K562 (cell line): ENCODE measurements at regions not wholly inside any gene's neighbourhood (a gene's known extent, or its start where the extent isn't known, plus 50 kb on each side); places are given as distances from the start of the nearest gene placed in this dataset.
A peak's percentile ranks its signal among the peaks of the same experiment; 100 is the strongest.

ENCODE experiments used
- ATAC-seq: fragments of 200-7000 bp; cut with Tn5 transposase; 3 replicates; pipeline ENCODE4 v1.9.1; 2020; ENCODE audit warnings: moderate library complexity
- BruUV-seq: library from RNA; stranded (reverse); fragments of 400-500 nt; replicated peaks from 2 replicates; lab custom pipeline; 2021; lab: Mats Ljungman, UMichigan
- CTCF ChIA-PET: fragments of 300-600 bp; formaldehyde crosslinking; extraction: SDS; loops from one replicate; lab custom pipeline; 2021; ENCODE audit warnings: low intra/inter-chr PET ratio; lab: Yijun Ruan, JAX
- POLR2A ChIA-PET: fragments of 300-600, 350-650 bp; sonication (Branson Sonifier 250); formaldehyde crosslinking; extraction: SDS; loops from one replicate; lab custom pipeline; 2021; ENCODE audit warnings: antibody characterized with exemption, inconsistent platforms; lab: Yijun Ruan, JAX
- DNase-seq, 4 experiments: peaks; one replicate each; pipeline versions ENCODE4 v3.0.0 to v3.0.0-alpha.2; 2011 to 2018; ENCODE audit warnings: low spot score in 3 of 4, mixed read lengths in 3 of 4; ENCODE audit errors: extremely low read depth in 1 of 4
- FAIRE-seq: peaks from 2 replicates; lab custom pipeline; 2011; peaks lifted over from hg19 to GRCh38; lab: Jason Lieb, UNC
- H2AFZ ChIP-seq: 2 replicates; pipeline ENCODE4 v1.6.0; 2011; ENCODE audit warnings: low read depth, low read length, control low read depth, inconsistent platforms
- H3K27ac ChIP-seq: fragments of 200-600 bp; 3 replicates; pipeline ENCODE4 v1.8.0; 2011; ENCODE audit warnings: low read depth, mild to moderate bottlenecking, control low read depth, inconsistent platforms, low read length, moderate library complexity, mixed read lengths; ENCODE audit errors: extremely low read depth
- H3K27me3 ChIP-seq, 2 experiments: fragments of 300-600 bp in 1 of 2; 2 replicates in 1 of 2; 3 replicates in 1 of 2; pipeline versions ENCODE4 v1.6.0 to v1.8.0; 2011; ENCODE audit warnings: inconsistent platforms in 2 of 2, low read length in 2 of 2, mild to moderate bottlenecking in 1 of 2, mixed read lengths in 1 of 2, moderate library complexity in 1 of 2; ENCODE audit not compliant: control insufficient read depth in 2 of 2, insufficient read depth in 2 of 2
- H3K36me3 ChIP-seq: fragments of 300-600 bp; 3 replicates; pipeline ENCODE4 v1.8.0; 2011; ENCODE audit warnings: mild to moderate bottlenecking, low read length, inconsistent platforms; ENCODE audit not compliant: control insufficient read depth, insufficient read depth
- H3K4me1 ChIP-seq, 2 experiments: fragments of 200-600 bp in 1 of 2; replicated peaks in 1 of 2; 2 replicates in 1 of 2; 3 replicates in 1 of 2; pipeline versions ENCODE4 v1.5.1 to v1.8.0; 2011; ENCODE audit warnings: inconsistent platforms in 2 of 2, low read length in 2 of 2, mild to moderate bottlenecking in 1 of 2, mixed read lengths in 1 of 2, moderate library complexity in 1 of 2; ENCODE audit not compliant: control insufficient read depth in 2 of 2, insufficient read depth in 2 of 2
- H3K4me2 ChIP-seq: 2 replicates; pipeline ENCODE4 v1.6.1; 2011; ENCODE audit warnings: low read length, control low read depth, inconsistent platforms, mixed read lengths; ENCODE audit not compliant: insufficient read depth
- H3K4me3 ChIP-seq: fragments of 200-600 bp; sonication (generic), shearing (Covaris generic); 2 replicates; pipeline ENCODE4 v1.5.1; 2016; ENCODE audit warnings: control low read depth, inconsistent platforms
- H3K79me2 ChIP-seq: fragments of 200-600 bp; 3 replicates; pipeline ENCODE4 v1.8.0; 2011; ENCODE audit warnings: low read length, inconsistent platforms; ENCODE audit not compliant: control insufficient read depth, insufficient read depth
- H3K9ac ChIP-seq, 2 experiments: 2 replicates each; pipeline versions ENCODE4 v1.6.0 to v1.6.1; 2011; ENCODE audit warnings: low read depth in 2 of 2, low read length in 2 of 2, control low read depth in 1 of 2, inconsistent platforms in 1 of 2, mild to moderate bottlenecking in 1 of 2, mixed read lengths in 1 of 2; ENCODE audit not compliant: insufficient read depth in 1 of 2
- H3K9me1 ChIP-seq: one replicate; pipeline ENCODE4 v1.6.0; 2011; ENCODE audit warnings: inconsistent platforms, mild to moderate bottlenecking, low read length, moderate library complexity; ENCODE audit not compliant: control insufficient read depth, insufficient read depth
- H3K9me3 ChIP-seq: replicated peaks from 2 replicates; pipeline ENCODE4 v1.5.1; 2011; ENCODE audit warnings: low read depth, low read length, inconsistent platforms; ENCODE audit not compliant: control insufficient read depth, insufficient read depth
- H4K20me1 ChIP-seq: replicated peaks from 2 replicates; pipeline ENCODE4 v1.6.1; 2011; ENCODE audit warnings: low read length, inconsistent platforms, mixed read lengths; ENCODE audit not compliant: control insufficient read depth, insufficient read depth
- CBFA2T3 ChIP-seq: fragments of 450-650 bp; IDR thresholded peaks from 2 replicates; pipeline ENCODE4 v1.6.1; 2017
- MAZ ChIP-seq, 2 experiments: fragments of 450-650 bp in 1 of 2; sonication (generic) in 1 of 2; formaldehyde crosslinking; IDR thresholded peaks in 1 of 2; conservative IDR thresholded peaks in 1 of 2; 2 replicates each; pipeline versions ENCODE4 v1.4.0 to v1.5.0; 2020; ENCODE audit warnings: mild to moderate bottlenecking in 1 of 2, missing genetic modification reagents in 1 of 2
- NBN ChIP-seq: fragments of 450-650 bp; IDR thresholded peaks from 2 replicates; pipeline ENCODE4 v1.6.1; 2016; ENCODE audit warnings: low read depth, mild to moderate bottlenecking
- RBBP5 ChIP-seq: fragments of 200-600 bp; sonication (generic); IDR thresholded peaks from 2 replicates; pipeline ENCODE4 v1.6.1; 2012; ENCODE audit warnings: borderline replicate concordance, mild to moderate bottlenecking, low read length, control low read depth, inconsistent platforms; ENCODE audit not compliant: insufficient read depth, poor library complexity, severe bottlenecking
- WGBS: fragments of 100-300 bp; shearing (Covaris generic); methylation state at CpG from one replicate; pipeline ENCODE4 v1.1.6; 2016; ENCODE audit warnings: low coverage, mixed read lengths; ENCODE audit not compliant: insufficient coverage; ENCODE audit errors: missing lambda C conversion rate; 5-methylcytosine and 5-hydroxymethylcytosine counted together
- in situ Hi-C: fragments of 300-500 bp; cut with MboI; formaldehyde crosslinking; loops from 4 replicates; pipeline ENCODE4 v1.15.0; 2018; ENCODE audit warnings: inconsistent platforms, mixed read lengths
- intact Hi-C: fragments of 100-400 bp; cut with micrococcal nuclease; formaldehyde crosslinking; loops from 2 replicates; pipeline ENCODE4 v1.14.2; 2022

DNA sequence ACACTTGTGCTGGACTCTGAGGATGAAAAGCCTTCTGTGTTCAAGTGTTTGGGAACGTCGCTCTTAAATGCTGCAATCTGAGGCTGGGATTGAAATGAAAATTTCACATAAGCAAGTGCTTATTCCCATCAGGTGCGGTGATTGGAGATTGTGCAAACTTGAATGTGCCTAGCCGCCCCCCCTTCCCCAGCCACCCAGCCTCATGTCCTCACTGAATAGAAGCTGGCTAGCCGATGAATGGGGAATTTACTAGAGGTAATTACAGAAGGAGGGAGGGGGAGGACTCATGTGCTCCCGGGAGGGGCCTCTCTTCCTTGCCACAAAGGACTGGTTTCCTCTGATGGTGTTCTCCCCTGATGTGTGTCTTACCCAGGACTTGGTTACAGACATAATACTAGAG is 544.8 kb upstream of the EEF2KMT start:
- DNase-seq, result no peak
- CTCF ChIA-PET, result no interaction called here

GRCh38 chr16:5642011-5642410 is 544.4 kb upstream of the EEF2KMT start:
- no peak for FAIRE-seq
- intact Hi-C loops, result no loop called here
- H3K79me2 ChIP-seq, result no peaks in the 10 kb centered on the region
- no peak overlapping the region for H3K4me3 ChIP-seq
- no peaks in the 10 kb centered on the region; the same call in 1 of the 2 replicates for H4K20me1 ChIP-seq
- no peak for ATAC-seq
- POLR2A ChIA-PET, result no interaction called here
- WGBS, result 0% methylated on average over 6 of the region's 6 CpGs
- no peak overlapping the region for H3K4me2 ChIP-seq
- H3K9me3 ChIP-seq, result no peaks in the 10 kb centered on the region; the same call in 1 of the 2 replicates
- DNase-seq, result no peak
- H3K4me1 ChIP-seq, result no peaks in the 10 kb centered on the region
- no peak overlapping the region for H2AFZ ChIP-seq
- CTCF ChIA-PET, result no interaction called here
- in situ Hi-C loops, result no loop called here
- no peaks in the 10 kb centered on the region for H3K9me1 ChIP-seq
- H3K27ac ChIP-seq, result no peak overlapping the region
- H3K36me3 ChIP-seq, result no peaks in the 10 kb centered on the region
- TF ChIP-seq RBBP5, result no peak
- TF ChIP-seq CBFA2T3, result 0 out of 2 replicates have a peak, but pooled peaks have one; percentile 14
- BruUV-seq, result no TSS peak
- H3K9ac ChIP-seq, result no peak overlapping the region
- no peaks in the 10 kb centered on the region; a peak in 1 of 5 replicates for H3K27me3 ChIP-seq

More for the DNA sequence above, 544.8 kb upstream of the EEF2KMT start:
- WGBS, result 2% methylated on average over 6 of the region's 6 CpGs
- TF ChIP-seq MAZ (CRISPR knock-in tag; conservative IDR thresholded peaks at IDR 0.05 in 1 of 2, IDR thresholded peaks at IDR 0.05 in 1 of 2), result no peak
- TF ChIP-seq NBN, result no peak
- TF ChIP-seq, all 486 proteins: peak for 0
- ATAC-seq (no peak), FAIRE-seq (no peak)
- intact Hi-C loops (no loop called here), in situ Hi-C loops (no loop called here)
- Histone ChIP-seq H2AFZ (no peak overlapping the region), H4K20me1 (no peaks in the 10 kb centered on the region; the same call in 1 of the 2 replicates), H3K9me1 (no peaks in the 10 kb centered on the region), H3K79me2 (no peaks in the 10 kb centered on the region), H3K4me1 (no peaks in the 10 kb centered on the region), H3K4me3 (no peak overlapping the region), H3K27me3 (no peaks in the 10 kb centered on the region; a peak in 1 of 5 replicates), H3K27ac (no peak overlapping the region), H3K36me3 (no peaks in the 10 kb centered on the region), H3K9me3 (no peaks in the 10 kb centered on the region; the same call in 1 of the 2 replicates), H3K4me2 (no peak overlapping the region), H3K9ac (no peak overlapping the region)
- no TSS peak for BruUV-seq
- POLR2A ChIA-PET, result no interaction called here
